HG02885 (cell line): ENCODE measurements at regions not wholly inside any gene's neighbourhood (a gene's known extent, or its start where the extent isn't known, plus 50 kb on each side); places are given as distances from the start of the nearest gene placed in this dataset.

ENCODE experiments used
- ATAC-seq: cut with Tn5 transposase; IDR thresholded peaks from one replicate; pipeline ENCODE4 v1.9.1; 2021; ENCODE audit warnings: mild to moderate bottlenecking; ENCODE audit not compliant: unreplicated experiment, poor library complexity

- ATAC-seq = no peak
Measured at GRCh38 chr4:74669702-74670101, 124.6 kb downstream of the BTC start.

GRCh38 chr4:74670583-74670982 is 123.7 kb downstream of the BTC start:
- ATAC-seq = no peak

DNA sequence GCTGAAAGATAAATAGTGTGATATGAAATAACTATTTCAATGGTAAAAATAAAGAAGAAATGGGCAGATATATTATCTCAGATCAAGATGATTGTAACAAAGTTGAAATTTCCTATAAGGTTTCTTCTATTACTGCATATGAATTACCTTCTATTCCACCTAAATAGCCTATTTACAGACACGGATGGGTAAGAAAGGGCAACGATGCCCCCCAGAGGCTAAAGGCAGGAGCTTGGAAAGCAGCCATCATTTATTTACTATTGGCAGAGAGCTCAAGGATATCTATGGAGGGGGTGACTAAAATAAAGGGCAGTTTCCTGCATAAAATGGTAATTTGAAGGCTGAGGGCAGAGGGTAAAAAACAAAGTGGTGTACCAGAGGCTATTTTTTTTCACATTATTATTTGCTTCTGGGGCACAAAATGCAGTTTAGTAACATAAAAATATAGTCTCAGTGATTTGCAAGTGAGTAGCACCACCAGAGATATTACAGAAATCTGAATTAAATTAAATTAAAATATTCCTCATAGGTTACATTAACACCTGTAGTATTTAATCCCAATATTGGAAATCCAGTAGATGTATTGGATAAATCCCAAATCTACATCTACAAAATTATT is 123.1 kb downstream of the BTC start:
- no peak for ATAC-seq

DNA sequence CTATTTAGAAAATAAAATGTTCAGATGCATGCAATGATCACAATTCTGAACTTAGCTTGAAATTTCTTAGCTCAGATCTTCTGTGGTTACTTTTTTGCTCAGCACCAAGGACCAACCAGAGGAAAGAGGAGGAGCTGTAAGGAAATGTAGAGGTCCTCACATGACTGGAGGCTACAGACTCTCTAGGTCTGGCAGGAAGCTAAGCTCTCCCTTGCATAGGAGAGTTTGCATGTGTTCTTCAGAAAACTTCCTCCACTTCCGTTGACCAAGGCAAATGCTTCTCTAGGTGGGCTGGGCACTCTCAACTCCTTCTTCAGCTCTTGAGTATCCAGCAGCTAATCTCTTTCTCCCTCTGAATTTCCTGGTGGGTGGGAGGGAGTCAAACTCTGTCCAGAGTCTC is 119.6 kb downstream of the BTC start:
- no peak for ATAC-seq

DNA sequence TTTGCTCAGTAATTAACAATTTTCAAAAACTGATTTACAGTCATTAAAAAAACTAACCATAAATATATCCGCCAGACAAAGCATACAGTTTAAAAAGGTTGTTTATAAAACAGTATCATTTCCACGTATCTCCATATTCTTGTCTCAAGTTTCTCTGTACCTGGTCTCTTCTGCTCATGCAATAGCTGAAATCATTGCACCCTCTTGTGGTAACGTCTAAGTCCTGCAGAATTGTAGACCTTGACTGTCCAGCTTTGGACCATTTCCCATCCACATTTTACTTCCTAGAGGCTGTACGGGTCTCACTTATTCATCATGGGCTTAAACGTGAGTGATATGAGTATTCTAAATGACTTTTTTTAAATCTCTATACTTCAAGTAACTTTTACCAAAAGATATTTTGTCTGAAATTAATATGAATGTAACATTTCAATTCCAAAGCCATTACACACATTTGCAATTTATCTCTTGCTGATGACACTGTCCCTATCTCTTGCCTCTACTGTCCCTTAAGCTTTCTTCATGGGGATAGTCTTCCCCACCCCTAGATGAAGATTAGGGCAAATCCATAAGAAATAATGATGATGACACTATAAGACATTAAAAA is 118.5 kb downstream of the BTC start:
- peak; percentile 91 for ATAC-seq

DNA sequence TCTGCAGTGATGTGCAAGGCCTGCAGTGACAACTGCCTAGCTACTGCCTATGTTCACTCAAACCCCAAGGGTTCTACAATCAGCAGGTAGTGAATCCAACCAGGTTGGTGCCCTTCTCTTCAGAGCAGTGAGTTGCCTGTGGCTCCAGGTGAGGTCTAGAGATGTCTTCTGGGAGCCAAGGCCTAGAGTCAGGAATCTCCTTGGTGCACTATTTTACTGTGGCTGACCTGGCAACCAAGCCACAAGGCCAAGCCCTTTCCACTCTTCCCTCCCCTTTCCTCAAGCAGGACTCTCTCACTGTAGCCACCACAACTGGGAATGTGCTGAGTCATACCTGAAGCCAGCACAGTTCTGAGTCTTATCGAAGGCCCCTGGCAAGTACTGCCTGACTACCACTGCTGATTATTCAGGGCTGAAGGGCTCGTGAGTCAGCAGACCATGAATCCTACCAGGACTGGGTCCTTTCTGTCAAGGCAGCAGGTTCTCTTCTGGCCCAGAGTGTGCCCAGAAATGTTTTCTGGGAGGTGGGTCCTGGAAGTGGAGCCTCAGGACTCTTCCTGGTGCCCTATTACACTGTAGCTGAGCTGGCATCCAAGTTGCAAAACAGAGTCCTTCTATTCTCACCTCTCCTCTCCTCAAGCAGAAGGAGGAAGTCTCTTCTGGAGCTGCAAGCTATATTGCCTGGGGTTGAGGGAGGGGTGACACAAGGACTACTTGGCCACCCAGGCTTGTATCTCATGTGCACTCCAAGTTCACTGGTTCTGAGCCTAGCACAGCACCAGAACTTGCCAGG is 111.6 kb downstream of the BTC start:
- no peak for ATAC-seq

- ATAC-seq = no peak
Measured at GRCh38 chr4:74692972-74693371, 101.4 kb downstream of the BTC start.
